Fibroblast of mammary gland (primary cell): ENCODE measurements at regions not wholly inside any gene's neighbourhood (a gene's known extent, or its start where the extent isn't known, plus 50 kb on each side); places are given as distances from the start of the nearest gene placed in this dataset.

ENCODE experiments used
- DNase-seq: peaks from one replicate; pipeline ENCODE4 v3.0.0-alpha.2; 2010; ENCODE audit warnings: low read depth
- H3K4me3 ChIP-seq: 2 replicates; pipeline ENCODE4 v1.5.1; 2011; ENCODE audit warnings: low read depth, mild to moderate bottlenecking, low read length, moderate library complexity; ENCODE audit not compliant: control insufficient read depth
- CTCF ChIP-seq: conservative IDR thresholded peaks from 2 replicates; pipeline ENCODE4 v1.5.1; 2011; ENCODE audit warnings: low read depth, low read length, inconsistent platforms; ENCODE audit not compliant: control insufficient read depth, insufficient read depth

GRCh38 chr13:47175172-47175866 is 278.5 kb upstream of the HTR2A start:
- peak; percentile 96 for DNase-seq
- no peak for TF ChIP-seq CTCF
- no peak overlapping the region for H3K4me3 ChIP-seq

DNA sequence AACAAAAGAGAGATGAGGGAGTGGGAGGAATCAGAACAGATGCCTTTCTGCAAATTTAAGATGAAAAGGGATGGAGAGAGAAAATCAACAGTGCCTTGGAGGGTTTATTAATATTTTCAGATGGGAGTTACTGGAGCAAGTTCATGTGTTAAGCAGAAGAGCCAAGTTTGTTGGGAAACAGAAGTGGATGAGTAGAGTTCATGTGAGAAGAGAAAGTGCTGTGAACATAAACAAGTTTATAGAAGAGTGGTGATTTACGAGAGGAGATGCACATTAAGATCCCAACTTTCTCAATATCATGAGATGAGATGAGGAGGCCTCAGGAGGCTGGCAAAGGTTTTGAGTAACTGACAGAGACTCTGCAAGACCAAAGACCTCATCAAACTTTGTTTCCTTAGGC is 274.1 kb upstream of the HTR2A start:
- peak; percentile 42 for DNase-seq
- TF ChIP-seq CTCF = no peak
- no peak overlapping the region for H3K4me3 ChIP-seq

DNA sequence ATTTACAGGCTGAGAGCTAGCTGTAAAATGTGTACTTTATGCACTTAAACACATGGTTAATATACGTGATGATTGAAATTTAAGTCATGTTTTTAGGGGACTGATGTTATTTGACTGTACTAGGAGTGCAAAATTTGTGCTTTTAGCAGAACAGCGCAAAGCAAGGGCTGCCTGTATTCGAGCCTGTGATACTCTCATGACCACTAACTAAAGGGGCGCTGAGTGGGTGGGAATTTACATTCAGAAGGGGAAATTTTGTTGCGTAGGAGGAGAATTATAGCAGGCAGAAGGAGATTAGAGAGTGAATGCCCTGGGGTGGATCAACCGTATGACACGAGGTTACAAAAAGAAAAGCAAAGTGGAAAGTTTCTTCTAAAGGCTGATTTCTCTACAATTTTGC is 271.8 kb upstream of the HTR2A start:
- no peak overlapping the region for H3K4me3 ChIP-seq
- DNase-seq = no peak
- no peak for TF ChIP-seq CTCF

GRCh38 chr13:47168066-47168465 is 271.2 kb upstream of the HTR2A start:
- no peak for TF ChIP-seq CTCF
- no peak overlapping the region for H3K4me3 ChIP-seq
- peak; percentile 43 for DNase-seq

DNA sequence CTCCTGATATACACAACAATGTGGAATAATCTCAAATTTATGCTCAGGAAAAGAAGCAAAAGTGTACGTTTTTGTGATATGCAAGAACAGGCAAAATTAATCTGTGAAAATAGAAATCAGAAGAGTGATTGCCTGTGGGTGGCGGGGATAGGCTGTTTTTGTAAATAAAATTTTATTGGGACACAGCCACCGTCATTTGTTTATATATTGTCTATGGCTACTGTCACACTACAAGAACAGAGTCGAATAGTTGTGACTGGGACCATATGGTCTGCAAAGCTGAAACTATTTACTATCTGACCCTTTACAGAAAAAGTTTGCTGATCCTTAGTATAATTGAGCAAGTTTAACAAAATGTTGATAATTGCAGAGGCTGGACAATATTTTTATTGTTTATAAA is 269.5 kb upstream of the HTR2A start:
- no peak overlapping the region for H3K4me3 ChIP-seq
- no peak for TF ChIP-seq CTCF

GRCh38 chr13:47159853-47160550 is 263.1 kb upstream of the HTR2A start:
- DNase-seq = no peak
- TF ChIP-seq CTCF = no peak
- H3K4me3 ChIP-seq = no peak overlapping the region

More for the DNA sequence above, 269.5 kb upstream of the HTR2A start:
- DNase-seq = no peak
